GM12872 (cell line): ENCODE measurements at regions not wholly inside any gene's neighbourhood (a gene's known extent, or its start where the extent isn't known, plus 50 kb on each side); places are given as distances from the start of the nearest gene placed in this dataset.
A peak's percentile ranks its signal among the peaks of the same experiment; 100 is the strongest.

Experiments used
- TF ChIP-seq, protein P1 (sequence below): IDR thresholded peaks from 3 replicates; pipeline ENCODE4 v1.5.1; 2011; ENCODE audit warnings: low read depth, mild to moderate bottlenecking, low read length, moderate library complexity; ENCODE audit not compliant: insufficient read depth

DNA sequence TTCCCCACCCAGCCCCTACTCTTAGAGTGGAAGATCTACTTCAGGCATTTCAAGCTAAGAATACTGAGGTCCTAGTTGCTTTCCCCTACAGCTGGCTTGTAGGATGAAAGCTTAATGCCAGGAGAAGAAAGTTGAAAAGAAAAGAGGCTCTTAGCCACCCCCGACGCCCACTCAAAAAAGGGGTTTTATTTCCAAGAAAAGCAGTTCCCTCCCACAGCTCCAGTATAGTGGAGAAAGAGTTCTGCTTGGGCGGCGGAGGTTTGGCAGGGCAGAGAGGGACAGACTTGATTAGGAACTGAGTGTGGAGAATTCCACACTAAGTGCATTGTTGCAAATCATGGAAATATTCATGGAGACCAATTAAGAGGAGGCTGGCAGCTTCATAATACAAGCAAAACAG is 470.9 kb downstream of the ETS1 start:
- TF ChIP-seq, protein P1, sequence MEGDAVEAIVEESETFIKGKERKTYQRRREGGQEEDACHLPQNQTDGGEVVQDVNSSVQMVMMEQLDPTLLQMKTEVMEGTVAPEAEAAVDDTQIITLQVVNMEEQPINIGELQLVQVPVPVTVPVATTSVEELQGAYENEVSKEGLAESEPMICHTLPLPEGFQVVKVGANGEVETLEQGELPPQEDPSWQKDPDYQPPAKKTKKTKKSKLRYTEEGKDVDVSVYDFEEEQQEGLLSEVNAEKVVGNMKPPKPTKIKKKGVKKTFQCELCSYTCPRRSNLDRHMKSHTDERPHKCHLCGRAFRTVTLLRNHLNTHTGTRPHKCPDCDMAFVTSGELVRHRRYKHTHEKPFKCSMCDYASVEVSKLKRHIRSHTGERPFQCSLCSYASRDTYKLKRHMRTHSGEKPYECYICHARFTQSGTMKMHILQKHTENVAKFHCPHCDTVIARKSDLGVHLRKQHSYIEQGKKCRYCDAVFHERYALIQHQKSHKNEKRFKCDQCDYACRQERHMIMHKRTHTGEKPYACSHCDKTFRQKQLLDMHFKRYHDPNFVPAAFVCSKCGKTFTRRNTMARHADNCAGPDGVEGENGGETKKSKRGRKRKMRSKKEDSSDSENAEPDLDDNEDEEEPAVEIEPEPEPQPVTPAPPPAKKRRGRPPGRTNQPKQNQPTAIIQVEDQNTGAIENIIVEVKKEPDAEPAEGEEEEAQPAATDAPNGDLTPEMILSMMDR, result no peak

DNA sequence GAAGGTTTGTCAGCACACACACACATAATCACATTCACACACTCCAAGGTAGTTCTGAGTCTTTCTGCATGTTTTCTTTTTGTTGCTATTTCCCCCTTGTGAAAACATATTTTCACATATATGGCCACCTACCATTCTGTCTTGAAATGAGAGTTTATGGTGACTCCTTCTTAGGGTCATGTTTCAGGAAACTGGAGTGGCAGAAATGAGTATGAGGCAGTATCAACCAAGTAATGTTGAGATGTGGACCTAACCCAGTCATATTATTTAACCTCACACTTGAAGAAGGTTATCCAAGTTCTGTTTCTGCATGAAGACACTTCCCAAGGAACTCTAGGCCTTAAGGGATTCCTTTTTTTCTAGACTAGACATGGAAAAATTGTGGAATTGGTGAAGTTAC is 481.4 kb downstream of the ETS1 start:
- TF ChIP-seq, protein P1, result no peak

DNA sequence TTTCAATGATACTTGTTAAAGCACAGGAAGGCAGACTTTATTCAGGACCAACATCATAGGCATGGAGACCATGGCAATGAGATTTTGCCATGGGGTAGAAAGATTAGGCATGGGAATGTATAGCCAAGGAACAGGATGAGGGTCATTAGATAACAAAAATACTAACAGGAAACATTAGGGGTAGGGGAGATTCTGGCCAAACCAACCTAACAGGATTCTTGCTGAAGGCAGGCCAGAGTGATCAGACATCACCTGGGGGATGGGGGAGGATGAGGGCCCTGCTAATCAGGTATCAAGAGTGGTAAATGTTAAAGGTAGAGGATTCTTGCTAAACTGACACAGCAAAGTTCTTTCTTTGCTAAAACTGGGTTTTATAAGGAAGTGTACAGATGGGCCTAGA is 481.8 kb downstream of the ETS1 start:
- TF ChIP-seq, protein P1, result no peak

DNA sequence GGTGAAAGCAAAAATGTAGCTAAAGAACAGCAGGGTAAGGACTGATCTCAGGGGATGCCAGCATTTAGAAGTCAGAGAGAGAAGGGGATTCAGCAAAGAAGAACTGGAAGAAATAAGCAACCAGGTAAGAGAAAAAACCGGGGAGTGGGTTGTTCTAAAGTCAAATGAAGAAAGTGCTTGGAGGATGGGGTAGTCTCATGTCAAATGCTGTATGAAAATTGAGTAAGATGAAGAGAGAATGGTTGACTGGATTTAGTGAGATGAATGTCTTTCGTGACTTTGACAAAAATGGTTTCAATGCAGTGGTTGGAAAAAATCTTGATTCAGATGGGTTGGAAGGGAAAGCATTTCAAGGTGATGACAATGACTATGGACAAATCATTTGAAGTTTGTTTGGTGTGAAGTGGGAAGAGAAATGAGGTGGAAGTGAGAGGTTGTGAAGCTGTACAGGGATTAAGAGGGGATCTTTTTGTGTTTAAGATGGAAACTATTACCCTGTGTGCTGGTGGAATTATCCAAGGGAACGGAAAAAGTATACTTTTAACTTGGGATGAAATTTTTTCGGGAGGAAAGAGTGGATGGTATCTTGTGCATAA is 484.0 kb downstream of the ETS1 start:
- TF ChIP-seq, protein P1, result no peak

DNA sequence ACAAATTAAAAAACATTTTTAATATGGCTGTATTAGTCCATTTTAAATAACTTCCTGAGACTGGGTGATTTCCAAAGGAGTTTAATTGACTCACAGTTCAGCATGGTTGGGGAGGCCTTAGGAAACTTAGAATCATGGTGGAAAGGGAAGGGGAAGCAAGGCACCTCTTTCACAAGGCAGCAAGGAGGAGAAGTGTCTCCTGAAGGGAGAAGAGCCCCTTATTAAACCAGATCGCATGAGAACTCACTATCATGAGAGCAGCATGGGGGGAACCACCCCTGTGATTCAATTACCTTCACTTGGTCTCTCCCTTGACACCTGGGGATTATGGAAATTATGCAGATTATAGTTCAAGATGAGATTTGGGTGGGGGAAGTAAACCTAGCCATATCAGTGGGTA is 488.6 kb downstream of the ETS1 start:
- TF ChIP-seq, protein P1, result no peak

DNA sequence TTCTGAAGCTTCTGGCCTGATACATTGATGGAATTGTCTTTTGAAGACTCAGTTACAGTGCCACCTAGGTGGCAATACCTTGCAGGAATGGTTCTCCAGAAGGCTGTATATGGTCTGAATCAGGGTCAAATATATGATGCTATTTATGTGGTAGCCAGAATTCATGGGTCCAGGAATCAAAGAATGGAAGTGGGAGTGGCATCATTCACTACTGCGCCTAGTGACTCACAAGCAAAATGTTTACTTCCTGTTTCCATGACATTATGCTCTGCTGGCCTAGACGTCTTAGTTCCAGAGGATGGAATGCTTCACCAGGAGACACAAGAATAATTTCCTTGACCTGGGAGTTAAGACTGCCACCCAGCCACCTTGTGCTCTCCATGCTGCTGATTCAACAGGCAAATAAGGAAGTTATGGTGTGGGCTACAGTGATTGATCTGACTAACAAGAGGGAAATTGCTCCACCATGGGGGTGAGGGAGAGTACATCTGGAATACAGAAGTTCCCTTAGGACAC is 491.8 kb downstream of the ETS1 start:
- TF ChIP-seq, protein P1, result peak; percentile 29; the same call in 2 of the 3 replicates

DNA sequence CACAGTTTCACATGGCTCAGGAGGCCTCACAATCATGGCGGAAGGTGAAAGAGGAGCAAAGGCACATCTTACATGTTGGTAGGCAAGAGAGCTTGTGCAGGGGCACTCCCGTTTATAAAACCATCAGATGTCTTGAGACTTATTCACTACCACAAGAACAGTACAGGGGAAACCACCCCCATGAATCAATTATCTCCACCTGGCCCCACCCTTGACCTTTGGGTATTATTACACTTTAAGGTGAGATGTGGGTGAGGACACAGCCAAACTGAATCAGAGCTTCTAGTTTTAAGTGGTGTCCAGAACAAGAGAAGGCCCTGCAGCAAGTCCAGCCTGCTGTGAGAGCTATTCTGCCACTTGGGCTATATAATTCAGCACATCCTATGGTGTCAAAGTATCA is 493.7 kb downstream of the ETS1 start:
- TF ChIP-seq, protein P1, result no peak

DNA sequence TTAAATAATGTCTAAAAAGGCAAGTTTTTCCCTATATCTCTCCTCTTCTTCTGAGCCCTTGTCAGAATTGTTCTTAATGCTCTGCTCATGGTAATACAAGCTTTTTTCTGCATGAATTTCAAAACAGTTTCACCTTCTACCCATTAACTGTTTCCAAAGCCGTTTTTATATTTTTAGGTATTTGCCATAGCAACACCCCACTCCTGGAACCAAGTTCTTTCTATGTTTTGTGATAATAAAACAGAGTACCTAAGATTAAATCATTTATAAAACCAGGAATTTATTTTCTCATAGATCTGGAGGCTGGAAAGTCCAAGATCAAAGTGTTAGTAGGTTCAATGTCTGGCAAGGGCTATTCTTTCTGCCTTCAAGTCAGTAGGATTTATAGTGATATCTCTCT is 497.4 kb downstream of the ETS1 start:
- TF ChIP-seq, protein P1, result no peak
